OCI-LY3 (cell line): ENCODE measurements at regions not wholly inside any gene's neighbourhood (a gene's known extent, or its start where the extent isn't known, plus 50 kb on each side); places are given as distances from the start of the nearest gene placed in this dataset.

Experiments
- CTCF ChIP-seq: fragments of 200-600, 300-600 bp; sonication (generic); IDR thresholded peaks from 2 replicates; pipeline ENCODE4 v1.5.1; 2014; ENCODE audit warnings: antibody characterized with exemption, low read length, low read depth
- EZH2phosphoT487 ChIP-seq: fragments of 200-600 bp; shearing (Covaris generic); IDR thresholded peaks from 2 replicates; pipeline ENCODE4 v1.6.1; 2018; ENCODE audit warnings: antibody characterized with exemption, mixed run types, low read depth

- TF ChIP-seq CTCF (no peak), EZH2phosphoT487 (no peak)
Measured at GRCh38 chr5:5617024-5617423, 194.5 kb downstream of the ICE1 start.
